Panc1 (cell line): ENCODE measurements at regions not wholly inside any gene's neighbourhood (a gene's known extent, or its start where the extent isn't known, plus 50 kb on each side); places are given as distances from the start of the nearest gene placed in this dataset.

Source experiments
- ATAC-seq: fragments of 200-7000 bp; cut with Tn5 transposase; 2 replicates; pipeline ENCODE4 v1.9.1; 2020; ENCODE audit warnings: mild to moderate bottlenecking, moderate library complexity
- BruUV-seq: library from RNA; stranded (reverse); fragments of 400-500 nt; replicated peaks from 2 replicates; lab custom pipeline; 2021; lab: Mats Ljungman, UMichigan
- CTCF ChIA-PET: fragments of 300-600 bp; sonication (Branson Sonifier 250); formaldehyde crosslinking; loops from one replicate; lab custom pipeline; 2022; ENCODE audit warnings: antibody characterized with exemption; lab: Charles Lee
- POLR2A ChIA-PET: fragments of 300-600 bp; sonication (Branson Sonifier 250); formaldehyde crosslinking; loops from one replicate; lab custom pipeline; 2022; ENCODE audit warnings: antibody characterized with exemption; lab: Charles Lee
- DNase-seq: peaks from one replicate; pipeline ENCODE4 v3.0.0-alpha.2; 2010; ENCODE audit warnings: low read depth, low spot score
- H3K27ac ChIP-seq: 2 replicates; pipeline ENCODE4 v1.5.1; 2011; ENCODE audit warnings: mild to moderate bottlenecking, low read length, inconsistent platforms
- H3K27me3 ChIP-seq: fragments of 200-500 bp; sonication (Bioruptor generic); 2 replicates; pipeline ENCODE4 v1.6.0; 2014; ENCODE audit warnings: low read length, inconsistent platforms; ENCODE audit not compliant: control insufficient read depth, insufficient read depth
- H3K36me3 ChIP-seq: fragments of 200-500 bp; sonication (Bioruptor generic); 2 replicates; pipeline ENCODE4 v1.5.1; 2014; ENCODE audit warnings: inconsistent platforms, mild to moderate bottlenecking, low read length, moderate library complexity; ENCODE audit not compliant: control insufficient read depth, insufficient read depth
- H3K4me1 ChIP-seq: 2 replicates; pipeline ENCODE4 v1.5.1; 2011; ENCODE audit warnings: inconsistent platforms, mild to moderate bottlenecking, low read length, moderate library complexity; ENCODE audit not compliant: control insufficient read depth, insufficient read depth
- H3K4me3 ChIP-seq, 2 experiments: 2 replicates each; pipeline ENCODE4 v1.5.1; 2011 to 2012; ENCODE audit warnings: low read depth in 2 of 2, low read length in 2 of 2, mild to moderate bottlenecking in 2 of 2, inconsistent platforms in 1 of 2, moderate library complexity in 1 of 2
- H3K9me3 ChIP-seq: fragments of 200-500 bp; sonication (Bioruptor generic); 2 replicates; pipeline ENCODE4 v1.5.1; 2014; ENCODE audit warnings: low read depth, mild to moderate bottlenecking, inconsistent platforms, low read length, moderate library complexity; ENCODE audit not compliant: control insufficient read depth, insufficient read depth
- CTCF ChIP-seq: fragments of 450-650 bp; IDR thresholded peaks from 2 replicates; pipeline ENCODE4 v1.5.1; 2017; ENCODE audit warnings: mild to moderate bottlenecking
- POLR2AphosphoS5 ChIP-seq: IDR thresholded peaks from 2 replicates; pipeline ENCODE4 v1.6.1; 2012; ENCODE audit warnings: mild to moderate bottlenecking, low read depth, low read length, moderate library complexity
- REST ChIP-seq, 2 experiments: IDR thresholded peaks; 2 replicates each; pipeline ENCODE4 v1.6.1; 2011 to 2012; ENCODE audit warnings: low read depth in 2 of 2, control low read depth in 1 of 2, low read length in 1 of 2, mild to moderate bottlenecking in 1 of 2, moderate library complexity in 1 of 2; ENCODE audit not compliant: insufficient read depth in 1 of 2
- SIN3A ChIP-seq: IDR thresholded peaks from 2 replicates; pipeline ENCODE4 v1.6.1; 2012; ENCODE audit warnings: low read depth, mild to moderate bottlenecking, low read length, moderate library complexity, borderline replicate concordance; ENCODE audit not compliant: insufficient read depth
- TCF7L2 ChIP-seq: IDR thresholded peaks from 2 replicates; pipeline ENCODE4 v1.6.1; 2011; ENCODE audit warnings: mild to moderate bottlenecking, low read depth, low read length, inconsistent platforms
- in situ Hi-C: cut with HindIII; loops from 2 replicates; pipeline ENCODE4 v1.10.0; 2016; ENCODE audit warnings: low sequenced_read_pairs, low pct_unique_long_range_greater_than_20kb
- intact Hi-C: fragments of 100-400 bp; cut with micrococcal nuclease; formaldehyde crosslinking; loops from one replicate; pipeline ENCODE4 v1.10.0; 2022; ENCODE audit not compliant: unreplicated experiment

GRCh38 chr4:166257276-166257675 lies 384.2 kb downstream of the TLL1 start:
- H3K4me1 ChIP-seq: no peaks in the 10 kb centered on the region
- intact Hi-C loops: no loop called here
- CTCF ChIA-PET: no interaction called here

GRCh38 chr4:166257891-166258290 lies 384.9 kb downstream of the TLL1 start:
- DNase-seq (no peak), ATAC-seq (no peak)
- H3K27ac ChIP-seq: no peak overlapping the region
- H3K9me3 ChIP-seq: no peaks in the 10 kb centered on the region
- H3K27me3 ChIP-seq: no peaks in the 10 kb centered on the region
- TF ChIP-seq TCF7L2 (no peak), CTCF (no peak), SIN3A (no peak), REST (IDR thresholded peaks at IDR 0.05; ENCODE audit: insufficient read depth in 1 of 2, low read depth in 2 of 2, low read length in 1 of 2) (no peak), POLR2AphosphoS5 (no peak)
- no peaks in the 10 kb centered on the region for H3K4me1 ChIP-seq
- in situ Hi-C loops (no loop called here), intact Hi-C loops (no loop called here)
- ChIA-PET POLR2A (no interaction called here), CTCF (no interaction called here)
- no peaks in the 10 kb centered on the region for H3K36me3 ChIP-seq
- no TSS peak for BruUV-seq
- no peak overlapping the region for H3K4me3 ChIP-seq

More at GRCh38 chr4:166257276-166257675, 384.2 kb downstream of the TLL1 start:
- Histone ChIP-seq H3K36me3 (no peaks in the 10 kb centered on the region), H3K27ac (no peak overlapping the region), H3K4me3 (no peak overlapping the region), H3K9me3 (no peaks in the 10 kb centered on the region), H3K27me3 (no peaks in the 10 kb centered on the region)
- DNase-seq: no peak
- in situ Hi-C loops: no loop called here
- no peak for ATAC-seq
- POLR2A ChIA-PET: no interaction called here
- no TSS peak for BruUV-seq
- TF ChIP-seq REST (IDR thresholded peaks at IDR 0.05; ENCODE audit: insufficient read depth in 1 of 2, low read depth in 2 of 2, low read length in 1 of 2) (no peak), CTCF (no peak), SIN3A (no peak), POLR2AphosphoS5 (no peak), TCF7L2 (no peak)
